OCI-LY1 (cell line): ENCODE measurements at regions not wholly inside any gene's neighbourhood (a gene's known extent, or its start where the extent isn't known, plus 50 kb on each side); places are given as distances from the start of the nearest gene placed in this dataset.

ENCODE experiments used
- EZH2 ChIP-seq: fragments of 200-600 bp; sonication (generic), shearing (Covaris generic); IDR thresholded peaks from 2 replicates; pipeline ENCODE4 v1.8.0; 2017; ENCODE audit warnings: borderline replicate concordance, mixed run types, mild to moderate bottlenecking, antibody characterized with exemption, low read length, moderate library complexity, mixed read lengths
- TF ChIP-seq, protein P1 (sequence below): fragments of 200-600 bp; sonication (generic), shearing (Covaris generic); IDR thresholded peaks from 2 replicates; pipeline ENCODE4 v1.5.1; 2017; ENCODE audit warnings: mild to moderate bottlenecking, antibody characterized with exemption, low read length, moderate library complexity, mixed read lengths

DNA sequence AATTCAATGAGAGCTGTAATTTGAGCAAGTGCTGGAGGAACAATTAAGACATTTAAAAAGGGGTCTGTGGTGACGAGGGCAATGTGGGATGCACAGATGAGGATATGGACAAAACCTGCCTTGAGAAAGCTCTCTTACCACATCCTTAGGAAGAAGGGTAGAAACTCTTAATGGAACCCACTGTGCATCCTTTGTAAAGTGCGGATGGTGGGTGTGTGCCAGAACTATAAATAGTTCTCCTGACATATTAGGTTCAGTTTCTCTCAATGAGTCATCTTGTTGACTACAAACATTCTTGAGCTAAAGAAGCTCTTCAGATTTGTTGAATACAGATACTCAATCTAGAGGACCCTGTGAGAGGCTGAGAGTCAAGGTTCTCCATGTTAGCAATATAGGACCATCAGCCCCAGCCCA lies 106.1 kb upstream of the ANO4 start:
- TF ChIP-seq, protein P1, sequence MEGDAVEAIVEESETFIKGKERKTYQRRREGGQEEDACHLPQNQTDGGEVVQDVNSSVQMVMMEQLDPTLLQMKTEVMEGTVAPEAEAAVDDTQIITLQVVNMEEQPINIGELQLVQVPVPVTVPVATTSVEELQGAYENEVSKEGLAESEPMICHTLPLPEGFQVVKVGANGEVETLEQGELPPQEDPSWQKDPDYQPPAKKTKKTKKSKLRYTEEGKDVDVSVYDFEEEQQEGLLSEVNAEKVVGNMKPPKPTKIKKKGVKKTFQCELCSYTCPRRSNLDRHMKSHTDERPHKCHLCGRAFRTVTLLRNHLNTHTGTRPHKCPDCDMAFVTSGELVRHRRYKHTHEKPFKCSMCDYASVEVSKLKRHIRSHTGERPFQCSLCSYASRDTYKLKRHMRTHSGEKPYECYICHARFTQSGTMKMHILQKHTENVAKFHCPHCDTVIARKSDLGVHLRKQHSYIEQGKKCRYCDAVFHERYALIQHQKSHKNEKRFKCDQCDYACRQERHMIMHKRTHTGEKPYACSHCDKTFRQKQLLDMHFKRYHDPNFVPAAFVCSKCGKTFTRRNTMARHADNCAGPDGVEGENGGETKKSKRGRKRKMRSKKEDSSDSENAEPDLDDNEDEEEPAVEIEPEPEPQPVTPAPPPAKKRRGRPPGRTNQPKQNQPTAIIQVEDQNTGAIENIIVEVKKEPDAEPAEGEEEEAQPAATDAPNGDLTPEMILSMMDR = no peak
- no peak for TF ChIP-seq EZH2
